ENCODE measurements at regions not wholly inside any gene's neighbourhood (a gene's known extent, or its start where the extent isn't known, plus 50 kb on each side); places are given as distances from the start of the nearest gene placed in this dataset.

DNA sequence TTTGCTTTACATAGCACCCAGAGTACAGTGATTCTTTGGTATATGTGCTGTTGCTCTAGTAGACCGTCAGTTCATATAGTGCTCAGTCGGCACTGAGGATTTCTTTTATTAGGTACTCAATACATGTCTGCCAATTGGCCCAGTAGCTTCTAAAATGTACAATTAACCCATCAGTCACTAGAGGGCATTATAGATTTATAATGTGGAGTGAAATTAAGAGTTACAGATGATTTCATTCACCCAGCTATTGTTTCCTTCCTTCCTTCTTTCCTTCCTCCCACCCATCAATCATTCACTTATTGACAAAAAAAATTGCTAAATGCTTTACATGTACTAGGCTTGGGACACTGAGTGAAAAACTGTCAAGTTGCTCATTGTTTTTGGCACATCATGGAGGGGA, 263.6 kb upstream of the USP24 start:
- TF ChIP-seq FOXP2 (optimal IDR thresholded peaks at IDR 0.05; ENCODE audit: control extremely low read depth, extremely low read length, insufficient read depth) (no peak), POLR2AphosphoS5 (IDR thresholded peaks at IDR 0.05; ENCODE audit: borderline replicate concordance, low read depth, low read length) (no peak), EZH2 (IDR thresholded peaks at IDR 0.05) (no peak)
- no peaks in the 10 kb centered on the region for H3K36me3 ChIP-seq (ENCODE audit: insufficient read depth, low read length)
- no peak overlapping the region for H3K9ac ChIP-seq (ENCODE audit: insufficient read length)
- DNase-seq (ENCODE audit: low read depth, low spot score) = no peak
- H3K9me3 ChIP-seq (ENCODE audit: low read depth, low read length) = no peaks in the 10 kb centered on the region
- H3K4me3 ChIP-seq = no peak overlapping the region
- no peak overlapping the region for H3K27ac ChIP-seq

- no peak overlapping the region for H3K4me3 ChIP-seq
- no peak overlapping the region for H3K9ac ChIP-seq (ENCODE audit: insufficient read length)
- no peak for DNase-seq (ENCODE audit: low read depth, low spot score)
- no peak overlapping the region for H3K27ac ChIP-seq
- no peaks in the 10 kb centered on the region for H3K9me3 ChIP-seq (ENCODE audit: low read depth, low read length)
- H3K36me3 ChIP-seq (ENCODE audit: insufficient read depth, low read length) = no peaks in the 10 kb centered on the region
- TF ChIP-seq EZH2 (IDR thresholded peaks at IDR 0.05) (no peak), POLR2AphosphoS5 (IDR thresholded peaks at IDR 0.05; ENCODE audit: borderline replicate concordance, low read depth, low read length) (no peak), FOXP2 (optimal IDR thresholded peaks at IDR 0.05; ENCODE audit: control extremely low read depth, extremely low read length, insufficient read depth) (no peak)
These were observed 262.8 kb upstream of the USP24 start for GRCh38 chr1:55477953-55478352.

GRCh38 chr1:55476445-55477015, 261.4 kb upstream of the USP24 start:
- H3K9me3 ChIP-seq (ENCODE audit: low read depth, low read length) = no peaks in the 10 kb centered on the region
- H3K36me3 ChIP-seq (ENCODE audit: insufficient read depth, low read length) = no peaks in the 10 kb centered on the region
- H3K4me3 ChIP-seq = no peak overlapping the region
- TF ChIP-seq EZH2 (IDR thresholded peaks at IDR 0.05) (no peak), FOXP2 (optimal IDR thresholded peaks at IDR 0.05; ENCODE audit: control extremely low read depth, extremely low read length, insufficient read depth) (no peak), POLR2AphosphoS5 (IDR thresholded peaks at IDR 0.05; ENCODE audit: borderline replicate concordance, low read depth, low read length) (no peak)
- H3K9ac ChIP-seq (ENCODE audit: insufficient read length) = no peak overlapping the region
- peak; percentile 26 for DNase-seq (ENCODE audit: low read depth, low spot score)
- H3K27ac ChIP-seq = no peak overlapping the region

DNA sequence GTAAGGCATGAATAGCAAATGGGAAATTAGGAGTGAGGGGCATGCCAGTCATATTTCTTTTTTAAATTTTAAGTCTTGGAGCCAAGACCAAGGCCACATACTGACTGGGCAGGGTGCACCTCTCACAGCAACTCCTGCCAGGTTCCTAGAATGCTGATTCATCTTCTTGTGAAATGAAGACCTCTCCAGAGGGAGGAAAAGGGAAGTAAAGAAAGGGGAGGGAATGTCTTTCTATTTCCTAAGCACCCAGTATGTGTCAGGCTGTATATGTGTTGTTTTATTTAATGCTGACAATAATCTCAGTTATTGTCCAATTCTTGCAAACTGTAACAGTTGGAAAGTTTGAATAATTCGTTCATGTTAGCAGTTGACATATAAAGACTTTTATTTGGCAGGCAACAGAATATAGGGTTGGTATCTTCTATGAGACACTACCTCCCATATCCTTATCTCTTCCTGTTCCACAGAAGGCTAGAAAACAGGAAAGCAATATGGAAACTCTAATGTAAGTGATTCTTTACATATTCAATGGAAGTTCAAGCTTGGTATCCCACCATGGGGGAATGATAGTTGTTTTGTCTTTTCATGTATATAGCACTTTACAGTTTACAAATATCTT, 259.1 kb upstream of the USP24 start:
- Histone ChIP-seq H3K27ac (no peak overlapping the region), H3K4me3 (no peak overlapping the region), H3K9me3 (ENCODE audit: low read depth, low read length) (no peaks in the 10 kb centered on the region), H3K9ac (ENCODE audit: insufficient read length) (no peak overlapping the region), H3K36me3 (ENCODE audit: insufficient read depth, low read length) (no peaks in the 10 kb centered on the region)
- DNase-seq (ENCODE audit: low read depth, low spot score) = no peak
- TF ChIP-seq EZH2 (IDR thresholded peaks at IDR 0.05) = no peak
- TF ChIP-seq POLR2AphosphoS5 (IDR thresholded peaks at IDR 0.05; ENCODE audit: borderline replicate concordance, low read depth, low read length) = no peak
- no peak for TF ChIP-seq FOXP2 (optimal IDR thresholded peaks at IDR 0.05; ENCODE audit: control extremely low read depth, extremely low read length, insufficient read depth)

DNA sequence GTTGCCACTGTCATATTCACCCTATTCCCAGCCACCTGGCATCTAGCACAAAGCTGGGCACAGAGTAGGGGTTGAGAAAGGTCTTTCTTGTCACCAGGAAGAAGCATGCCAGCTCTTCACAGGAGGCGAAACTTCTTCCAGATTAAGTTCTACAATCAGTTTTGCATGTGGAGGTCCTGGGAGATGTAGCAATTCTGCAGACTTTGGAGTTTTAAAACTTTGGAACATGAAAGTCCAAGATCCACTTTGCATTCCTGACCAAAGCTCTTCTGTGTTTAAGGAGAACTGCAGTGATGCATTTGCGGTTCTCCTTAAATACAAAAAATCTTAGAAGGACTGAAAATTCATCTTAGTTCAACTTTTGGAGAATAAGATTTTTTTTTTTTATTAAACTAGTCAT, 258.5 kb upstream of the USP24 start:
- Histone ChIP-seq H3K9me3 (ENCODE audit: low read depth, low read length) (no peaks in the 10 kb centered on the region), H3K36me3 (ENCODE audit: insufficient read depth, low read length) (no peaks in the 10 kb centered on the region)

GRCh38 chr1:55472784-55473183, 257.6 kb upstream of the USP24 start:
- Histone ChIP-seq H3K9ac (ENCODE audit: insufficient read length) (no peak overlapping the region), H3K9me3 (ENCODE audit: low read depth, low read length) (no peaks in the 10 kb centered on the region), H3K36me3 (ENCODE audit: insufficient read depth, low read length) (no peaks in the 10 kb centered on the region), H3K27ac (no peak overlapping the region), H3K4me3 (no peak overlapping the region)
- TF ChIP-seq EZH2 (IDR thresholded peaks at IDR 0.05) (no peak), POLR2AphosphoS5 (IDR thresholded peaks at IDR 0.05; ENCODE audit: borderline replicate concordance, low read depth, low read length) (no peak), FOXP2 (optimal IDR thresholded peaks at IDR 0.05; ENCODE audit: control extremely low read depth, extremely low read length, insufficient read depth) (no peak)
- no peak for DNase-seq (ENCODE audit: low read depth, low spot score)

More for the DNA sequence above, 258.5 kb upstream of the USP24 start:
- TF ChIP-seq POLR2AphosphoS5 (IDR thresholded peaks at IDR 0.05; ENCODE audit: borderline replicate concordance, low read depth, low read length) (no peak), EZH2 (IDR thresholded peaks at IDR 0.05) (no peak), FOXP2 (optimal IDR thresholded peaks at IDR 0.05; ENCODE audit: control extremely low read depth, extremely low read length, insufficient read depth) (no peak)
- no peak for DNase-seq (ENCODE audit: low read depth, low spot score)
- no peak overlapping the region for H3K27ac ChIP-seq
- H3K9ac ChIP-seq (ENCODE audit: insufficient read length) = no peak overlapping the region
- H3K4me3 ChIP-seq = no peak overlapping the region

- Histone ChIP-seq H3K9me3 (ENCODE audit: low read depth, low read length) (no peaks in the 10 kb centered on the region), H3K27ac (no peak overlapping the region), H3K36me3 (ENCODE audit: insufficient read depth, low read length) (no peaks in the 10 kb centered on the region), H3K4me3 (no peak overlapping the region), H3K9ac (ENCODE audit: insufficient read length) (no peak overlapping the region)
- no peak for DNase-seq (ENCODE audit: low read depth, low spot score)
- TF ChIP-seq FOXP2 (optimal IDR thresholded peaks at IDR 0.05; ENCODE audit: control extremely low read depth, extremely low read length, insufficient read depth) (no peak), EZH2 (IDR thresholded peaks at IDR 0.05) (no peak), POLR2AphosphoS5 (IDR thresholded peaks at IDR 0.05; ENCODE audit: borderline replicate concordance, low read depth, low read length) (no peak)
These were observed 257.0 kb upstream of the USP24 start for GRCh38 chr1:55472115-55472514.

- no peak for TF ChIP-seq EZH2 (IDR thresholded peaks at IDR 0.05)
- no peak for TF ChIP-seq FOXP2 (optimal IDR thresholded peaks at IDR 0.05; ENCODE audit: control extremely low read depth, extremely low read length, insufficient read depth)
- no peak for TF ChIP-seq POLR2AphosphoS5 (IDR thresholded peaks at IDR 0.05; ENCODE audit: borderline replicate concordance, low read depth, low read length)
- Histone ChIP-seq H3K9ac (ENCODE audit: insufficient read length) (no peak overlapping the region), H3K27ac (no peak overlapping the region; the same call in 1 of the 2 replicates), H3K9me3 (ENCODE audit: low read depth, low read length) (no peaks in the 10 kb centered on the region), H3K4me3 (no peak overlapping the region), H3K36me3 (ENCODE audit: insufficient read depth, low read length) (no peaks in the 10 kb centered on the region)
- DNase-seq (ENCODE audit: low read depth, low spot score) = no peak
These were observed 253.1 kb upstream of the USP24 start for GRCh38 chr1:55468142-55468795.
